ENCODE measurements at regions not wholly inside any gene's neighbourhood (a gene's known extent, or its start where the extent isn't known, plus 50 kb on each side); places are given as distances from the start of the nearest gene placed in this dataset.
"Not testable (repeated sequence)": the region's sequence is repeated elsewhere in the genome, so short reads cannot be mapped to it uniquely, and the experiment has no call there.

DNA sequence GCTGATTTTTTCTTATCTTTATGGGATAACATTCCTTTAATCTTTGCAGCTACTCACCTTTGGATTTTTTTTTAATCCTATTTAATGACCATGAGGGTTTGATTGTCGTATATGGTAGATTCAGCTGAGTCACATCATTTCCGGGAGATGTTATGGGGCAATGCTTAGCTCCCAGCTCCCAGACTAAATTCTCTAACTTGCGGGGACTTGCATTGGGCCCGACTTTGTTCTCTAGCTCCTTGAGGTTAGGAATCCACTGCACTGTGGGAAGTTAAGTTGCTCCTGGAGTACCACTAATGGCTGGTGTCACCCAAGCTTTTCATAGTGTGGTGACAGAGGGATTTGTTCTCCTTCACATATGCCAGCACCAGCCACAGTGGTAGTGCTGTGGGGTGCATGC is 287.4 kb downstream of the TECRL start:
- Mint-ChIP-seq H3K4me1 (no peaks in the 10 kb centered on the region), H3K4me3 (no peak overlapping the region), H3K36me3 (no peaks in the 10 kb centered on the region), H3K9me3 (peaks cover 11 to 56% (median 20%) of the 10 kb centered on the region in 6 donors), H3K27me3 (ENCODE audit: low read depth in 3 of 3) (peaks cover 0 to 3% (median 0%) of the 10 kb centered on the region in 3 donors), H3K27ac (no peak overlapping the region)
- DNase-seq, result no peak

GRCh38 chr4:64105903-64106302 is 303.3 kb downstream of the TECRL start:
- peaks cover 13 to 55% (median 28%) of the 10 kb centered on the region in 6 donors for H3K9me3 Mint-ChIP-seq
- no peaks in the 10 kb centered on the region for H3K27me3 Mint-ChIP-seq (ENCODE audit: low read depth in 3 of 3)
- no peak overlapping the region for H3K27ac Mint-ChIP-seq
- H3K36me3 Mint-ChIP-seq, result no peaks in the 10 kb centered on the region
- no peak overlapping the region for H3K4me3 Mint-ChIP-seq
- no peak for DNase-seq
- no peaks in the 10 kb centered on the region for H3K4me1 Mint-ChIP-seq

DNA sequence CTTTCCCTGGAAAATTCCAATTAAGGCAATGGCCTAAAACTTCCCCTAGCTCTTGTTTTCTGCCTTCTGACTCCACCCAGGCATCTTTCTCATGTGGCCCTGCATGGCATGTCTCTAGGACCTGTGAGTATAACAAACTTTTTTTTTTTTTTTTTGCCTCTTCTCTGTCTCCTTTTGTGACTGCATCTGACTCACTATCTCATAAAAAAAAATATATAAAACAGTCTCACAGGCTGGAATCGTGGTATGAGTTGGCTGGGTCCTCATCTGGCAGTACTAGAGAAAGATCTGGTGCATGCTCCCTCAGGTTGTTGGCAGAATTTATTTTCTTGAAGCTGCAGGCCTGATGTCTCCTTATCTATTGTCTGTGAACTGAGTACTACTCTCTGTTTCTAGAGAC is 313.9 kb downstream of the TECRL start:
- peaks cover 5 to 38% (median 20%) of the 10 kb centered on the region in 6 donors for H3K9me3 Mint-ChIP-seq
- H3K4me3 Mint-ChIP-seq, result no peak overlapping the region
- H3K27ac Mint-ChIP-seq, result no peak overlapping the region
- DNase-seq, result no peak
- peaks cover 0 to 3% (median 0%) of the 10 kb centered on the region in 3 donors for H3K27me3 Mint-ChIP-seq (ENCODE audit: low read depth in 3 of 3)
- peaks cover 0 to 3% (median 3%) of the 10 kb centered on the region in 3 donors for H3K36me3 Mint-ChIP-seq
- no peaks in the 10 kb centered on the region for H3K4me1 Mint-ChIP-seq

GRCh38 chr4:64079316-64079715 is 329.9 kb downstream of the TECRL start:
- Mint-ChIP-seq H3K9me3 (peaks cover 7 to 22% (median 20%) of the 10 kb centered on the region in 6 donors), H3K36me3 (no peaks in the 10 kb centered on the region), H3K4me3 (no peak overlapping the region), H3K27ac (no peak overlapping the region), H3K4me1 (no peaks in the 10 kb centered on the region), H3K27me3 (ENCODE audit: low read depth in 3 of 3) (no peaks in the 10 kb centered on the region)
- no peak for DNase-seq

DNA sequence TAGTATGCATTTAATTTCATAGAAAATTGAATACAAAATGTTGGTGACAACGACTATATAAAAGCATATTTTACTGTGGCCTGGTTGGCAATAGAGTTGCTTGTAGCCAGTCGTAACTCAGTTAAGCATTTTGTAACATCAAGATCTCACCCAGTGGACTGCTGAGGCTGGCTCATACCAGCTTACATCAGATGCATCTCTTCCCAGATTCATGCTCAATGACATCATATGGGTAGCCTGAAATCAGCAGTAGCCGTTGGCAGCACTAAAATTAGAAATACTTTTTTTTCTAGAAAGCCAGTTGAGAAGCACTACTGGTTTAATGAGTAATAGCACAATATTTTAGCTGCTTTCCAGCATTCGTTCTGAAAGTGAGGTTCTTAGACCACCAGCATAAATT is 341.2 kb downstream of the TECRL start:
- H3K27ac Mint-ChIP-seq, result no peak overlapping the region
- no peak for DNase-seq
- H3K9me3 Mint-ChIP-seq, result peaks cover 4 to 50% (median 26%) of the 10 kb centered on the region in 6 donors
- H3K27me3 Mint-ChIP-seq (ENCODE audit: low read depth in 3 of 3), result no peaks in the 10 kb centered on the region
- H3K4me1 Mint-ChIP-seq, result no peaks in the 10 kb centered on the region
- no peak overlapping the region for H3K4me3 Mint-ChIP-seq
- H3K36me3 Mint-ChIP-seq, result no peaks in the 10 kb centered on the region

GRCh38 chr4:64062991-64063390 is 346.3 kb downstream of the TECRL start:
- no peaks in the 10 kb centered on the region for H3K4me1 Mint-ChIP-seq
- peaks cover 8 to 28% (median 14%) of the 10 kb centered on the region in 6 donors for H3K9me3 Mint-ChIP-seq
- no peak overlapping the region for H3K4me3 Mint-ChIP-seq
- no peaks in the 10 kb centered on the region for H3K36me3 Mint-ChIP-seq
- no peak overlapping the region for H3K27ac Mint-ChIP-seq
- no peak for DNase-seq
- H3K27me3 Mint-ChIP-seq (ENCODE audit: low read depth in 3 of 3), result no peaks in the 10 kb centered on the region

GRCh38 chr4:64037033-64037432 is 372.2 kb downstream of the TECRL start:
- not testable (repeated sequence) for H3K4me1 Mint-ChIP-seq; H3K36me3 Mint-ChIP-seq; H3K27me3 Mint-ChIP-seq (ENCODE audit: low read depth in 3 of 3); DNase-seq; H3K4me3 Mint-ChIP-seq; H3K27ac Mint-ChIP-seq
- peaks cover 9 to 58% (median 37%) of the 10 kb centered on the region in 6 donors for H3K9me3 Mint-ChIP-seq

DNA sequence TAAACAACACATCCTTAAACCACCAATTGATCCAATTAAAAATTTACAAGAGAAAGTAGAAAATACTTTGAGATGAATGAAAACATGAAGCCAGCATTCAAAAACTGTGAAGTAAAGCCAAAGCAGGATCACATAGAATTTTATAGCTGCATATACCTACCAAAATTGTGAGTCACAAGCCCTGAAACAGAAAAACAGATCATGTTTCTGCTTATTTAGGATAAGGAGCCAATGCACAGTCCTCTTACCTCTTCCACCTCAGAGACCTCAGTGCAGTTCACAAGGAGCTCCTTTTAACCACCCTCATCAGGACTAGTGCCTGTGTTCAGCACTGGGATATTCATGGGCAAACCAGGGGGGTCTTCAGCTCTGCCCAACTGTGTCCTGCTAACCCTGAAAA is 386.7 kb downstream of the TECRL start:
- H3K9me3 Mint-ChIP-seq, result peaks cover 7 to 55% (median 31%) of the 10 kb centered on the region in 6 donors
- H3K4me3 Mint-ChIP-seq, result no peak overlapping the region
- H3K4me1 Mint-ChIP-seq, result no peaks in the 10 kb centered on the region
- no peak overlapping the region for H3K27ac Mint-ChIP-seq
- H3K36me3 Mint-ChIP-seq, result no peaks in the 10 kb centered on the region
- no peak for DNase-seq
- H3K27me3 Mint-ChIP-seq (ENCODE audit: low read depth in 3 of 3), result peaks cover 0 to 3% (median 0%) of the 10 kb centered on the region in 3 donors

DNA sequence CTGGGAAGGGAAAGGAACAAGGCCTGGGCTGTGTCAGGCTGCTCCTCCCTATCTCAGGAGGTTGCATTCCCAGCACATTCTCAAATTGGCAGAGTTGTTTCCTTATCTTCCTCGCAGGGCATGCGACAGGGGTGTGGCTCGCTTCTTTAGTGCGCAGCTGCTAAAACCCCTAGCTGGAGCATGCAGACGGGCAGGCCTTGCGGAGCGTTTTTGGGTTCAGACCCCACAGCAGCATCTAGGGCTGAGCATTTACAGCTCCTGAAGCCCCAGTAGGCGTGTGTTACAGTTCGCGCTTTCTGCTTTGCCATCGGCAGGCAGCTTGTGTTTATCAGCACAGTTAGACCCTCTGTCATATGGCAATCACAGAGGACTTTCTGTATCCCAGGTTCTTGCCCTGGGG is 392.4 kb downstream of the TECRL start:
- no peak overlapping the region for H3K27ac Mint-ChIP-seq
- H3K27me3 Mint-ChIP-seq (ENCODE audit: low read depth in 3 of 3), result peaks cover 0 to 5% (median 0%) of the 10 kb centered on the region in 3 donors
- no peak overlapping the region for H3K4me3 Mint-ChIP-seq
- no peaks in the 10 kb centered on the region for H3K4me1 Mint-ChIP-seq
- no peaks in the 10 kb centered on the region for H3K36me3 Mint-ChIP-seq
- DNase-seq, result no peak
- H3K9me3 Mint-ChIP-seq, result peaks cover 6 to 58% (median 28%) of the 10 kb centered on the region in 6 donors

GRCh38 chr4:64014647-64015046 is 394.6 kb downstream of the TECRL start:
- Mint-ChIP-seq H3K4me3 (no peak overlapping the region), H3K27ac (no peak overlapping the region), H3K36me3 (no peaks in the 10 kb centered on the region), H3K27me3 (ENCODE audit: low read depth in 3 of 3) (peaks cover 0 to 4% (median 0%) of the 10 kb centered on the region in 3 donors), H3K4me1 (no peaks in the 10 kb centered on the region), H3K9me3 (peaks cover 8 to 61% (median 30%) of the 10 kb centered on the region in 6 donors)
- DNase-seq, result no peak

DNA sequence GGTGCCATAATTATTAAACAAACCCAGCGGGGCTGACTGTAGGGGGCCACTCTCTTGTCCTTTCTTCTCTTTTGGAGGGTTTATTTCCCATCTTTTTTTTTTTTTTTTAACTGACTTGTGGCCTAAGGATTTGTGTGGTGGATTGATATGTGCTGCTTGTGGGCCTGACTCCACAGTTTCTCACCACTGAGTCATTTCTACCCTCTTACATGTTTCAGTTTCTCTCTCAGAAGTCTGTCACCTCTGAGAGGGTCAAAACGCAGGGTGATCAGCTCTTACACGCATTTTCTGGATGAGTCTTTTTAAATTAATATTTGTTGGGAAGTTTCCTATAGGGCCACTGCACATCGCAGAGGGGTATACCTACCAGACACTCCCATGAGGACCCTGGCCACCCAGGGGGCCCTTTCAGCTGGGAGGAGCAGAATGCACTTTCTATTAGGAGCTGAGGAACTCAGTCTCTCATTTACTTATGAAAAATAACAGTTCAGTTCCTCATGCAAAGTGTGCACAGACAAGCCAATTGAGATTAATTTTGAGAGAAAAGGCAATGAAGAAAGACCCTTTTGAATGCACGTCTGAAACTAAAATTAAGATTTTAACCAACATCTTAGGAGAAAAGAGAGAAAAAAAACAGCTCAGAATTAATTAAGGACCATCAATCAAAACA is 407.9 kb downstream of the TECRL start:
- Mint-ChIP-seq H3K27ac (no peak overlapping the region), H3K27me3 (ENCODE audit: low read depth in 3 of 3) (peaks cover 0 to 2% (median 0%) of the 10 kb centered on the region in 3 donors), H3K36me3 (peaks cover 0 to 8% (median 0%) of the 10 kb centered on the region in 3 donors), H3K9me3 (peaks cover 20 to 75% (median 45%) of the 10 kb centered on the region in 6 donors), H3K4me1 (no peaks in the 10 kb centered on the region), H3K4me3 (no peak overlapping the region)
- DNase-seq, result no peak

DNA sequence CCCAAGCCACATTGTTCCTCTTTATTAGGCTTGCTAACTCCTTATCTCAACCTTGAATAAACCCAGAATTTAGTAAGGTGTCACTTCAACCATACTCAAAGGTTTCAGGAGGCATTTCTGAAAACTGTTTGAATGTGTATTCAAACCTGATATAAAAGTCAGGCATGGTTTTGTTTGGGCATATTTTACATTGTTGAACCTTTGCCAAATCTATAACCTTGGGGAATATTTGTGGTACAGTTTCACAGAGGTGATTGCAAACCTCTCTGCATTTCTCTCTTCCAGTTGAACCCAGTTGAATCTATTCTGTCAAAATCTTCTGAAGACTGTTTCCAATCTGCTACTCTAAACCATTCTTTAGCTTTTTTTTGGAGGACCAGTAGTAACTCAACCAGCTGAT is 409.0 kb downstream of the TECRL start:
- no peak overlapping the region for H3K27ac Mint-ChIP-seq
- peaks cover 0 to 8% (median 0%) of the 10 kb centered on the region in 3 donors for H3K36me3 Mint-ChIP-seq
- no peak for DNase-seq
- no peaks in the 10 kb centered on the region for H3K4me1 Mint-ChIP-seq
- peaks cover 0 to 2% (median 0%) of the 10 kb centered on the region in 3 donors for H3K27me3 Mint-ChIP-seq (ENCODE audit: low read depth in 3 of 3)
- no peak overlapping the region for H3K4me3 Mint-ChIP-seq
- H3K9me3 Mint-ChIP-seq, result peaks cover 18 to 74% (median 48%) of the 10 kb centered on the region in 6 donors

DNA sequence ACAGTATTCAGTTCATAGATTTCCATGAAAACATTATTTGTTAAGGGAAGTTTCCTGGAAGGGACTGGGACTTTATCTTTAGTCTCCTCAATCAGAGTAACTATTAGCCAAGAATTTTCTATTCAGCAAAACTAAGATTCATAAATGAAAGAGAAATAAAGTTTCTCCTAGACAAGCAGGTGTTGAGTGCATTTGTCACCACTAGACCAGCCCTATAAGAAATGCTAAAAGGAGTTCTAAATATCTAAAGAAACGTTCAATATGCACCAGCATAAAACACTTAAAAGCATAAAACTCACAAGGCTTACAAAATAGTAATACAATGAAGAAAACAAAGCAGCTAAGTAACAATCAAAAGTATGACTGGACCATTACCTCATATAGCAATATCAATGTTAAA is 423.0 kb downstream of the TECRL start:
- DNase-seq, result no peak
- H3K4me1 Mint-ChIP-seq, result no peaks in the 10 kb centered on the region
- H3K9me3 Mint-ChIP-seq, result peaks cover 14 to 75% (median 47%) of the 10 kb centered on the region in 6 donors
- peaks cover 0 to 6% (median 3%) of the 10 kb centered on the region in 3 donors for H3K36me3 Mint-ChIP-seq
- no peak overlapping the region for H3K4me3 Mint-ChIP-seq
- H3K27me3 Mint-ChIP-seq (ENCODE audit: low read depth in 3 of 3), result peaks cover 0 to 5% (median 0%) of the 10 kb centered on the region in 3 donors
- no peak overlapping the region for H3K27ac Mint-ChIP-seq

DNA sequence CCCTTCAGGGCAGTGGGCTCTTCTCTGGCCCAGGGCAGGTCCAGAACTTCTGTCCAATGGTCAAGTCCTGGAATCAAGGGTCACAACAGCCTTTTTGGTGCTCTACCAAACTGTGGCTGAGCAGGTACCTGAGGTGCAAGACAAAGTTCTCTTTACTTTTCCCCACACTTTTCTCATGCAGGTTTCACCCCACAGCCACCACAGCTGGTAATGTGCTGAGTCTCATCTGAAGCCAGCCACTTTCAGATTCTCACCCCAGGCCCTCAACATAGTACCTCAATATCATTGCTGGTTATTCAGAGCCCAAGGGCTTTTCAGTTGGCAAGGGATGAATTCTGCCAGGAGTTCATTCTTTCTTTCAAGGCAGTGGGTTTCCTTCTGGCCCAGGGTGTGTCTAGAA is 426.0 kb downstream of the TECRL start:
- H3K4me3 Mint-ChIP-seq, result no peak overlapping the region
- peaks cover 12 to 53% (median 35%) of the 10 kb centered on the region in 6 donors for H3K9me3 Mint-ChIP-seq

DNA sequence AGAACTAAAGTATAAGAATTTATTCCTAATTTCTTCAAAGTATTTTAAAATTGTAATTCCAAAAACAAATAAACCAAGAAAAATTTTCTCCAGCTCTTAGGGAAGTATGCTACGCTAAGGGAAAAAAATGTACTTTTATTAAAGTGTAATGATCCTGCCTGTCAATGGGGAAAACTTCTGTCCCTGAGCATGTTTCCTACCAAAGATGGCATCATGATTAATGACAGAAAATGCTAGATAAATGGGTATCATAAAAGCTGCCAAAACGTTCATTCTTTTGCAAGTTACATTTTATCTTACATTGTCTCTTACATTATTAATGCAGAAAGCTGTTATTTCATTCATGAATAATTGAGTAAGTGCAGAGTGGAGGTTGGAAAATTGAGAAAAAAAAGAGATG is 443.4 kb downstream of the TECRL start:
- Mint-ChIP-seq H3K27ac (no peak overlapping the region), H3K4me3 (no peak overlapping the region), H3K36me3 (no peaks in the 10 kb centered on the region), H3K9me3 (peaks cover 6 to 30% (median 19%) of the 10 kb centered on the region in 6 donors), H3K27me3 (ENCODE audit: low read depth in 3 of 3) (no peaks in the 10 kb centered on the region), H3K4me1 (no peaks in the 10 kb centered on the region)
- DNase-seq, result no peak

More for the DNA sequence above, 426.0 kb downstream of the TECRL start:
- Mint-ChIP-seq H3K36me3 (peaks cover 0 to 6% (median 3%) of the 10 kb centered on the region in 3 donors), H3K27me3 (ENCODE audit: low read depth in 3 of 3) (peaks cover 0 to 3% (median 0%) of the 10 kb centered on the region in 3 donors), H3K27ac (no peak overlapping the region), H3K4me1 (no peaks in the 10 kb centered on the region)
- DNase-seq, result no peak
